ENCODE measurements at regions not wholly inside any gene's neighbourhood (a gene's known extent, or its start where the extent isn't known, plus 50 kb on each side); places are given as distances from the start of the nearest gene placed in this dataset.
"Not testable (repeated sequence)": the region's sequence is repeated elsewhere in the genome, so short reads cannot be mapped to it uniquely, and the experiment has no call there.

DNA sequence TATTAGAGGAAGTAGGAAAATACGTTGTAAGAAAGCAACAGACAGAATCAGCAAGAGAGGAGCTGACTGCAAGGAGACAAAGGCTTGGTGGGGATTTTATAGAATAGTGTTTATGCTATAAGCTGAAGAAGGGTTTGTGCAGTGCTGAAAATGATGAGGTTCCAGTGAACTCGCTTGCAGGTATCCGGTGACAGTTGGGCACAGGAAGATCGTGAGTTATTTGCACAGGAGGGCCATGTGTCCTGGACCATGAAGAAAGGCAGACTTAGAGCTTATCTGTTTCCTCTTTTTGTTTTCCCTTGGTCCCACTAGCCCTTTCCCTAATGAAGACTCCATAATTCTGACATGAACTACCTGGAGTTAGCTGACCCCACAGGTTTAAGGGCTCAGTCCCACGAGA is 61.4 kb downstream of the NXNL2 start:
- DNase-seq: no peak

DNA sequence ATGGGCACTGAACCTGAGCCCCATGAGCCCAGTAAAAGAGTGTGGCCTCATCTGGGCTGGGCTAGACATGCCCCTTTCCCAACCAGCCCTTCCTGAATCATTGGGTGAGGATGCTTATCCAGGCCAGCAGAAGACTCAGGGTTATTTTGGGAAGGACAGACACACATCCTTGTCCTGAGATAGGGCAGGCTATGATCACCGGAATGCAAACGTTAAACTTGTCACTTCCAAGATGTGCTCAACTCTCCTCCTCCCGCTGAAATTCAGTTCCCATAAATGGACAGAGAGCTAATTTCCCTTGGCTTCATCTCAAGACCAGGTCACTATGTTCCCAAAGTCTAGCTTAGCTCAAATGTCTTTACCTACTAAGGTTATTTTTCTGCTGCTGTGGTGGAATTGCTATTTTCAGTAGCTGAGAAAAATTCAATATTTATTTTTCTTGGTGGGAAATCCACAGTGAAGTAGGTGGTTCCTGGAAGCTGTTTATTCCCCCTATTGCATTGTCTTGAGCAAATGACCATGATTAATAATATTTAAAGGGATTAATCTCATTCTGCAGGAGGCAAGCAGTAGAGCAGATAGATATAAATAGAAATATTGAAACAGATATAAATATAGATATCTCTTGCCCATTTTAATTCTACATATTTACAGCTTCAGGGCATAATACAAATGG is 70.0 kb downstream of the NXNL2 start:
- DNase-seq: no peak

DNA sequence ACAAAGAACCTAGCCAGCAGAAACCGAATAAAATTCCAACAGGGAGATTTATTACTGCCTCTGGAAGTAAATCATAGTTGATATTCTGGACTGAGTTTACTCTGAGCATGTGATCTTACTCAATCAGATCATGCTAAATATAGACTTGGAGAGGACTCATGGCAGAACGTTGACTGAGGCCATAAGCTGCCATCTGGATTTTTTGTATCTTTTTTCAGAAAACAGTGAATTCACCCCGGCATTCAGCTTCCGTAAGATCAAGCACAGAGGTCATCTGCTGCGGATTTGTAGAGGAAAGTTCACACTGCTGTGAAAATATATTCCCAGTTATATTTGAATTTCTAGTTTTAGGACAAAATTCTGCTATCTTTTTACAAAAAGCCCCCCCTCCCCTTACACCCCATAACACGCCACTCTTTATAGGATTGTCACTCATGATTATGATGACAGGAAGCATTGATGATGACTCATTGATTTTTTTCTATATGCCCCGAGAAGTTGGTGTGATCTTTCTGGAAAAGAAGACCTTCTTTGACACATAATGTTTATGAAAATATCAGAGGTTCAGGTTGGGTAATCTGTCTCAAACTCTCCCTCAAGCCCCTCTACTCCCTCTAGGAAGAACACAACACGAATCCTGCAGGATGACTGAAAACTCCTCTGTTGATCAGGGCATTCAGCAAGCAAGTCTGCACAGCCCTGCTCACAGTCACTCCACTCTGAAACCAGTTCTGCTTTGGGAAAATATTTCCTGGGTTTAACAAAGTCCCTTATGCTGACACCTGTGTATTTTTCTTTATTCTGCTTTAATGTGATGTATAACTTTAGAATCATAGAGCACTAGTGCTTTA is 70.8 kb downstream of the NXNL2 start:
- no peak for DNase-seq

DNA sequence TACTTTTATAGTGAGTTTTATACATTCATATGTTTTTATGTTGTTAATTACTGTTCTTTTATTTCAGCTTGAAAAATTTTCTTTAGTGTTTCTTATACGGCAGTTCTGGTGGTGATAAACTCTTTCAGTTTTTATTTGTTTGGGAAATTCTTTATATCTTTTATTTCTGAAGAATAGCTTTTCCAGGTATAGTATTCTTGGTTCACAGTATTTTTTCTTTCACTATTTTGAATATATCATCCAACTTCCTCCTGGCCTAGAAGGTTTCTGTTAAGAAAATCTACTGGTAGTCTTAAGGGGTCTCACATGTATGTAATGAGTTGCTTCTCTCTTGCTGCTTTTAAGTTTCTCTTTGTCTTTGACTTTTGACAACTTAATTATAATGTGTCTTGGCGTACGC is 79.4 kb downstream of the NXNL2 start:
- DNase-seq: no peak

DNA sequence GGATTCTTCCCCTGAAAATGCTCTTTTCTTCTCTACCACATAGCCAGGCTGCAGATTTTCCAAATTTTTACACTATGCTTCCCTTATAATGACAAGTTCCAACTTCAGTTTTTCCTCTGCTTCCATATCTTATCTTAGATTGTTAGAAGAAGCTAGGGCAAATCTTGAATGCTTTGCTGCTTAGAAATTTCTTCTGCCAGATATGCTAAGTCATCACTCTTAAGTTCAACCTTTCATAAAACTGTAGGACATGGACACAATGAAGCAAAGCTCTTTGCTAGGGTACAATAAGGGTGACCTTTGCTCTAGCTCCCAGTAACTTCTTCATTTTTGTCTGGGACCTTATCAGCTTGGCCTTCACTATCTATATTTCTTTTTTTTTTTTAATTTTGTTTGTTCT is 88.7 kb downstream of the NXNL2 start:
- DNase-seq: no peak

DNA sequence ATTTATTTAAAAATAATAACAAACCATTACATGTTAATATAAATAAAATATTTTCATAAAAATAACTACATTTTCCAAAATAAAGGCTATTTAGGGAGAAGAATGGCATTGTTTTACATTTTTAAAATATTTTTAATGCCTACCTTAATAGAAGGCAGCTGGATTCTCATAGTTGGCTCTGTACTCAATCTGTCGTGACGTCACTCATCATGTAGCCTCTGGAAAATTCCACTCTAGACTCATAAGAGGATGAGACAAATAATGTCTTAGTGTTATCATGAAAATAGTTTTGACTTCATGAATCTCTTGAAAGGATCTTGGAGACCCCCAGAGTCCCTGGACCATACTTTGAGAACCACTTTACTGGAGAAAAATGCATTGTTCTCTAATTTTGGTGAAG is 93.1 kb downstream of the NXNL2 start:
- no peak for DNase-seq

DNA sequence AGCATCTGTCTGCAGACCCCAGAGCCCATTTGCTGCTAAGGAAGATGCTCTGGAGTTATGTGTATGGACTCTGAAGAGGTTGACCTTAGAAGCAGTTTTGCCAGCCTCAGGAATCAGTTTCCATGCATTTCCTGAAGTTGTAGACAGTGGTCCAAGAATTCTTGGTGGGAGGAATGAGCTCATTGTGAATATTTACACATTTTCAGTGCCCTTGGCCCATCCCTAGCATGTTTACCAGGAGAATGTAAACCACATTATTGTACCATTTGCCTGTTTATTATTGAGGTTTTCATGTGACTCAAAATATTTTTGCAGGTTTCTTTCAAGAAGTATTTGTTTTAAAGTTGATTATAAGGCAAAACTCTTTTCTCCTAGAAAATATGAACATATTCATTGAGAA is 93.8 kb downstream of the NXNL2 start:
- DNase-seq: no peak

DNA sequence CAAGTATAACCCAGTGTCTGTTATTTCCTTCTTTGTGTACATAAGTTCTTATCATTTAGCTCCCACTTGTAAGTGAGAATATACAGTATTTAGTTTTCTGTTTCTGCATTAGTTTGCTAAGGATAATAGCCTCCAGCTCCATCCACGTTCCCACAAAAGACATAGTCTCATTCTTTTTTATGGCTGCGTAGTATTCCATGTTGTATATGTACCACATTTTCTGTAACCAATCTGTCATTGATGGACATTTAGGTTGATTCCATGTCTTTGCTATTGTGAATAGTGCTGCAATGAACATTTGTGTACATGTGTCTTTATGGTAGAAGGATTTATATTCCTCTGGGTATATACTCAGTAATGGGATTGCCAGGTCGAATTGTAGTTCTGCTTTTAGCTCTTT is 95.6 kb downstream of the NXNL2 start:
- DNase-seq: not testable (repeated sequence)

DNA sequence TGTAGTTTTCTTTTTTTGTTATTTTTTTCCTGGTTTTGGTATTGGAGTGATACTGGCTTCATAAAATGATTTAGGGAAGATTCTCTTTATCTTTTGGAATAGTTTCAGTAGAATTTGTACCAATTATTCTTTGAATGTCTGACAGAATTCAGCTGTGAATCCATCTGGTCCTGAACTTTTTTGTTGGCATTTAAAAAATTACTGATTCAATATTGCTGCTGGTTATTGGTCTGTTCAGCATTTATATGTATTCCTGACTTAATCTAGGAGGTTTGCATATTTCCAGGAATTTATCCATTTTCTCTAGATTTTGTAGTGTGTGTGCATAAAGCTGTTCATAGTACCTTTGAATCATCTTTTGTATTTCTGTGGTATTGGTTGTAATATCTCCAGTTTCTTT is 100.2 kb downstream of the NXNL2 start:
- DNase-seq: no peak

DNA sequence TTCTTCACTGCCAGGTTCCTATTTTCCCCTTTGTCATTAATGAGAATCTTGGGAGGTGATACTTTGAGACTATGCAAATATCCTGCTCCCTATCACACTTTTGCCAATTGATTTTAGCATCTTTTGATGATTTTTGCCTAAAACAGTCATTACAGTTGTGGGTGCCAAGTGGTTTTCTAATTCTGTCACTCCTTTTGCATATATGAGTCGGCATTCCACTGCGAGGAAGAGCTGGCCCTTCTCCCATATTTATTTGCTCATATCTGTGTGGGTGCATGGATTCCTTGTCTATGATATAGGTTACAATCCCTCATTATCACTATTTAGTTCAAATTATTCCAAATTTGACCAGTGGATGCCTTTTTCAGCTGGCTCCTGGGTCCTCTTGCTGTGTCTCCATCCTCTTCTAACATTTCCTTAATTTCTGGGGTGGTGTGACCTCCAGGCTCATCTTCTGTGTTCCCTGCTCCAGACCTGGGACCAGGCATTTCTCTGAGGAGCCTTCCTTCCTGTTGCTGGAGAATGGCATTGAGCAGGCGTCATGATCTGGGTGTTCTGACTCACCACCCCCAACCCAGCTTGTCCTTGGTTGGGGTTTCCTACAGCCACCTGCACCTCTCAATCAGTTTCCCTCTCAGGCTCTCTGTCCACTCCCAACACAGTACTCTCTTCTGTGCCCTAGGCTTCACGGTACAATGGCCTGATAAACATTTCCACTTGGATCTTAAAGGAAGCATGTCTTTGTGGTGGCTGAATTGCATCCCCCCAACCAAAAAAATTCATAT is 106.7 kb downstream of the NXNL2 start:
- no peak for DNase-seq

DNA sequence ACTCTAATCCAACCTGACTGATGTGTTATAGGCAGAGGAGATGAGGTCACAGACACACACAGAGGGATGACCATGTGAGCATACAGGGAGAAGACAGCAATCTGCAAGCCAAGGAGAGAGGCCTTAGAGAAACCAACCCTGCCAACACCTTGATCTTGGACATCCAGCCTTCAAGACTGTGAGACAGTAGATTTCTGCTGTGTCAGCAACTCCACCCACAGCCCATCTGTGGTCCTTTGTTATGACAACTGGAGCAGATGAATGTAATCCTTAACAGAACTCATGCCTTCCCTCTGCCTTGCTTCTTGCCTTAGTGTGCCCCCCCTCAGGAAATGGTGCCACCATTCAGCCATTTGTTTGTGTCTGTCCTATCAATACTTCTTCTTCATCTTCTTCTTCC is 107.4 kb downstream of the NXNL2 start:
- DNase-seq: no peak

DNA sequence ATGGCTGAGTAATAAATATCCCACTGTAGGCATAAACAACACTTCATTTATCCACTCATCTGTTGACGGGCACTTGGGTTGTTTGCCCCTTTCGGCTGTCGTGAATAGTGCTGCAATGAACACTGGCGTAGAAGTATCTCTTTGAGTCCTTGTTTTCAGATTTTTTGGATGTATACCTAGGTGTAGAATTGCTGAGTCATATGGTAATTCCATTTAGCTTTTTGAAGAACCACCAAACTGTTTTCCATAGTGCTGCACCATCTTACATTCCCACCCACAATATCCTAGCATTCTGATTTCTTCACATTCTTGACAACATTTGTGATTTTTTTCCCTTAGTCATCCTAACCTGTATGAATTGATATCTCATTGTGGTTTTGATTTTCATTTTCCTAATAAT is 109.0 kb downstream of the NXNL2 start:
- DNase-seq: no peak

DNA sequence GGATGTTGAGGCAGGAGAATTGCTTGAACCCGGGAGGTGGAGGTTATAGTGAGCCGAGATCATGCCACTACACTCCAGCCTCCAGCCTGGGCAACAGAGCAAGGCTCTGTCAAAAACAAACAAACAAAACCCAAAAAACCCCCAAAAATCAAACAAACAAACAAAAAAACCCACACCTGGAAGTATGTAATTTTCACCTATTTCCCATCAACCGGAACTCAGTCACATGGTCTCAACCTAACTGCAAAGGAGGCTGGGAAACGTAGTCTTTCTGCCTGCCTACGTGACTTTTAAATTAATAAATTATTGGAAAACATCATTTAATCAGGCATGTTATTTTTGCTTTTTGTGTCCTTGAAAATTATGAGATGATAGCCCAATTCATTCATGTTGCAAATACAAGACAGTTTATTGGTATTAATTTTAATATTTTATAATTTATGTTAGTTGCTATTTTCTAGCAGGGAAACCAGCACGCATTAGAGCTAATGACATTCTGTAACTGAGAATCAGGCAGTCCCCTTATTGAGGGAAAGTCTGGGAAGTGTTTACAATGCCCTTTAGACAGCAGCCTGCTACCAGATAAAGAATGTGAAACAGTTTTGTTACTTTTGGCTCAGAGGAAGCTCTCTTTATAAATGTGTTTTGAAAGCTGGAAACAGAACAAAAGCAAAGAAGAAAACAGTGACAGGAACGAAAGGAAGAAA is 110.3 kb downstream of the NXNL2 start:
- no peak for DNase-seq

DNA sequence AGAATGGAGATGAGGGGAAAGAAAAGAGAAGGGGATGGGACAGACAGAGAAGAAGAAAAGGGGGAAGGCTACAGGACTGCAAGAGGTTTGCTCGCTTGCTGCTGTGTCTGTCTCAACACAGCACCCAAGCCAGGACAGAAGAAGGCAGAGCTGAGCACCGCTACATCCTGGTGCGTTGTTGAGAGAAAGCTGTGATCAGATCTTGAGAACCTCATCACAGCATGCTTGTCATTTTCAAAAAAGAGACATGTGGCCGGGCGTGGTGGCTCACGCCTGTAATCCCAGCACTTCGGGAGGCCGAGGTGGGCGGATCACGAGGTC is 110.9 kb downstream of the NXNL2 start:
- no peak for DNase-seq

DNA sequence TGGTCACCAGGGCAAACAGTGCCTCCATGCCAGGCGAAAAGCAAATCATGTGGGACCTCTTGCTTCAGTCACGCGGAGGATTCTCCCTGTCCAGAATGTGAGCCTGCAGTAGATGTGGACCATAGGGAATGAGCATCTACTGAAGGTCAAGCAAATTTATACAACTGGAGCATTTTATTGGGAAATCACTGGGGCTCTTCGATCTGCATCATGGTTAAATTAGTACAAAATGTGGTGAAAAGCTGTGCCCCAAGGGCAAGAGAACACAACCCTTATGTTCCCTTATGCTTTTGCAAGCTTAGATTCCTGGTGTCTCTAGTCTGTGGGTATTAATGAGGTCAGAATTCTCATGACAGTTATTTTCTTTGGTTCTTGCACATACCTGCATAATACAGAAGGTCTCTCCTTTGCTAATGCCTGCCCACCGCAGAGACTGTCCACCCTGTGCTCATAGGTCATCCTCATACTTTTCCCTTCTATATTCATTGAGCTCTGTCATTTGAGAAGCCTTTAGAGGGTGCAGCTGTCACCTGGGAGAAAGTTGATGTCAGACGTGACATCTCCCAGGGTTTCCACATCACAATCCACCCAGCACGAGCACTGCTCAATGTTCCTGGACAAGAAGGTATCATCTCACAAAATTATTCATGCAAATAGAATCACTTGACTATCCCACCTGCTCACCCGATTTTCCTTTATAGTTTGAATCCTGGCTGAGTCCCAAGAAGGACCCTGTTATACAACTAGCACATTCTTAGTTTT is 111.7 kb downstream of the NXNL2 start:
- DNase-seq: no peak

DNA sequence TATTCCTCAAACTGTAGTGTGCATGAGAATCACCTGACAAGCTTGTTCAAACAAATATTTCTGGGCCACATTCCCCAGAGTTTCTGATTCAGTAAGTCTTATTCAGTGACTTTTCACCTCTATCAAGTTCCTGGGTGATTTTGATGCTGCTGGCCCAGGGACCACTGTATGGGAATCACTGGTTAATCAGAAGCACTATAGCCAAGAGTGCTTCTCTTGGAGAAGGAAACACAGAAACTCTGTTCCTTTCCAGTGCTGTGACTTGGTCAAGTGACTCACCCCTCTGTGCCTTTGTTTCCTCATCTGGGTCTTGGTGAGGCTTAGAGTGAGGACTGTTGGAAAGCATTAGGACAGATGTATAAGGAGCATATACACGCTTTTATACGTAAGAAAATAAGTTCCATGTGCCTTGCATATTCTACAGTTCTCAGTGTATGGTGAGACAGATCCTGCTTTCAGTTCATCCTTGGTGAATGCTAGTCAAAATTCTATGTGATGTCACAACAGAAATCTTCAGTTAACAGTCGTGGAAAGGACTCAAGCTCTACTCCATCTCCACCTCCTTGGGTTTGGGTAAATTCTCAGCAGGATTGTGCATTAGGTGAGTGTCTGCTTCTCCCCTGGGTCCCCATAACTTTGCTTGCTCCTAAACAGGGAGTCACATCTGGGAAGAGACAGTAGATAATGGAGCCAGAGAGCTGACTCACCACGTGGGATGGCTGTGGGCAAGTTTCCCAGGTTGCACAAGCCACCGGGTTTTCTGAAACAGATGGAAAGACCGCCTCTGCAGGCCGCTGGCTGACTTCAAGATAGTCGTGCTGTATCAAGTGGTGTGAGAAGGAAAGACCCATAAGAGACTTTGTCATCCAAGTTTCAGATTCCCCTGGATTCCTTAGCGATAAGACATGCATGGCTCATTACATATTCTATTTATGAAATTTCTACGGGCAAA is 117.0 kb downstream of the NXNL2 start:
- DNase-seq: no peak

DNA sequence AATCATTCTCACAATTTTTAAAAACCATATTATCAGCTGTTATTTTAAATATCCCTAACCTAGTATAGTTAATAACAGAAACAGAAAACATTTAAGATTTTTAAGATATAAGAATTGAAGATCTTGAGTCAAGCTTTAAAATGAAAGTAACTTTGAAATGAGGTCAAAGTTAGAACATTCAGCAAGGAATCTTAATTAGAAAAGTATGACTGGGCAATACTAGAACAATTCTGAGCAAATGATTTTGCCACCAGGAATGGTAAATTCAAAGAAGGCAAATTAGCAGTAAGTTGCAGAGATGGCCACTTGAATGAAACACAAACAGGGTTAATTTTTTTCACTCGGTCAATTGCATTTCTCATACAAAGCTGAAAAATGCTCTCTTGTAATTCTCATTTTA is 117.9 kb downstream of the NXNL2 start:
- no peak for DNase-seq

DNA sequence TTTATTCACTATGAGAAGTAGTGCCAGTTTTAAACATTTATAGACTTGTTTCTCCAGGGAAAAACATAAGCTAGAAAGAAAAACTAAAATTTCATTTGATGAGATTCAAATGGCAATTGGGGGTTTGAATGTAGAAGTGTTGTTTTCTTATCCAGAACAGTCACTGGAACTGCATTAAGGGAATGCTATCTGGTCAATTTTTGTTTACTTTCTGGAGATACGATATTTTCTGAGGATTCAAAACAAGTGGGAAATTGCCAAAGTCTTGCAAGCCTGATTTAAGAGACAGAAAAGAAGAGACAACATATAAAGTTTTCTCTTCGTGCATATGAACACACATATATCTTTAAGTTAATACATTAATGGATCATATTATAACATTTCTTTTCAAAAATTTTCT is 118.4 kb downstream of the NXNL2 start:
- no peak for DNase-seq

DNA sequence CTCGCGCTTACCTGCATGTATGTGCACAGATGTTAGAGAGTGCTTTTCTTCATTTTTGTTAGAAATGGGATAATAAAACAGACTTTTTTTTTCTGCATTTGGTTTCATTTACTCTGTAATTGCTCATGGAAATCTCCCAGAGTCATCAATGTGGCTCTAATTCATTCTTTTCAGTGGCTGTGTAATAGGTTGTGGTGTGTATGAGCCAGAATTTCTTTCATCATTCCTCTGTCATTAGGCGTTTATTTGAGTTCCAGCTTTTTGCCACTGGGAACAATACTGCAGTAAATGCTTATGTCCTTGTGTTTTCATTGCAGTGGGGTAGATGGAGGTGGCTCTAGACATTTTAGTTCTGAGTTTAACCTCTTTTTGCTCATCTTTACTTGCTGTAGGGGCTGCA is 118.9 kb downstream of the NXNL2 start:
- no peak for DNase-seq

DNA sequence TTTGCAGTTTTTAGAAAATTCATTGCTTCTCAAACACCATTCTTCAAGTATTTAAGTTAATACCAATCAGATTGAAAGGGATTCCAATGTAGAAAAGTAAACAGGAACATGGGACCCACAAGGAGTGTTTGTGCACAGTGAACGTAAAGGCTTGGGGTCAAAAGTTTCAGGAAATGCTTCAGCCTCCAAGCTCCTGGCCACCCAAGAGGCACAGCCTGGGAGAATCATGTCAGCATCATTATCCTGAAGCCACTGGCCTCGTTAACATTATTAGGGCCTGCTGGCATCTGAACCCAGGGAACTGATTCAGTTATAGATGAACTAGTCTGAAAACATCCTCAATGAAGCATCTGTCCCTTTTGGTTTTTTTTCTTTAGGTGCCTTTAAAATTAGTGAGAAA is 122.9 kb downstream of the NXNL2 start:
- no peak for DNase-seq

DNA sequence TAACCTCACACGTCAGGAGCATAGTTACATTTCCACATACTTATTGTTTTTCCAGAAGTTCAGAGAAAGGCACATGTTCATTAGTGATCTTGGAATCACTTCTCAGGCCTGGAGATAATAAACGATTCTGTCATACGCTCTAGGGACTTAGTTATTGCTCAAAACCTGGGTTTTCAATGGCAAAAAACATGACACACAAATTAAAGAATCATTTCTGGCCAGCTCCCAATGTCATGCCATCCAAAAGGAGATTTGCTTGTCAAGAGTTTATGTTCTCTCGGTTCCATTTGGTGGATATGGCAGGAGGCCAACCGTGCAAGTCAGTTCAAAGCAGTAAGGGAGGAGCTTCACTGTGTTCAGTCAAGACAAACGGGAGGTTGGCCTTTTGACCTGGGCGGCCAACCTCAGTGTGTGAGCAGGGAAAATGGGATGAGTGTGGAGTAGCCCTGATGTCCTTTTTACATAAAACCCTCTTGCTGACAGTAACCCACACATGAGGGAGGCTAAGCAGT is 123.4 kb downstream of the NXNL2 start:
- no peak for DNase-seq
